ENCODE measurements at regions not wholly inside any gene's neighbourhood (a gene's known extent, or its start where the extent isn't known, plus 50 kb on each side); places are given as distances from the start of the nearest gene placed in this dataset.
A peak's percentile ranks its signal among the peaks of the same experiment; 100 is the strongest.

GRCh38 chr4:144579411-144580030, 66.4 kb upstream of the HHIP start:
- Histone ChIP-seq H3K27ac (no peak overlapping the region), H3K4me3 (no peak overlapping the region), H3K9ac (ENCODE audit: insufficient read length) (no peak overlapping the region), H3K9me3 (ENCODE audit: low read depth, low read length) (no peaks in the 10 kb centered on the region), H3K36me3 (ENCODE audit: insufficient read depth, low read length) (no peaks in the 10 kb centered on the region)
- DNase-seq (ENCODE audit: low read depth, low spot score): no peak
- TF ChIP-seq POLR2AphosphoS5 (IDR thresholded peaks at IDR 0.05; ENCODE audit: borderline replicate concordance, low read depth, low read length) (no peak), FOXP2 (optimal IDR thresholded peaks at IDR 0.05; ENCODE audit: control extremely low read depth, extremely low read length, insufficient read depth) (no peak), EZH2 (IDR thresholded peaks at IDR 0.05) (no peak)

GRCh38 chr4:144580430-144580829, 65.5 kb upstream of the HHIP start:
- DNase-seq (ENCODE audit: low read depth, low spot score): no peak
- no peak overlapping the region for H3K4me3 ChIP-seq
- TF ChIP-seq POLR2AphosphoS5 (IDR thresholded peaks at IDR 0.05; ENCODE audit: borderline replicate concordance, low read depth, low read length): no peak
- TF ChIP-seq EZH2 (IDR thresholded peaks at IDR 0.05): no peak
- no peak for TF ChIP-seq FOXP2 (optimal IDR thresholded peaks at IDR 0.05; ENCODE audit: control extremely low read depth, extremely low read length, insufficient read depth)
- no peak overlapping the region for H3K9ac ChIP-seq (ENCODE audit: insufficient read length)
- H3K27ac ChIP-seq: no peak overlapping the region
- H3K36me3 ChIP-seq (ENCODE audit: insufficient read depth, low read length): no peaks in the 10 kb centered on the region
- no peaks in the 10 kb centered on the region for H3K9me3 ChIP-seq (ENCODE audit: low read depth, low read length)

DNA sequence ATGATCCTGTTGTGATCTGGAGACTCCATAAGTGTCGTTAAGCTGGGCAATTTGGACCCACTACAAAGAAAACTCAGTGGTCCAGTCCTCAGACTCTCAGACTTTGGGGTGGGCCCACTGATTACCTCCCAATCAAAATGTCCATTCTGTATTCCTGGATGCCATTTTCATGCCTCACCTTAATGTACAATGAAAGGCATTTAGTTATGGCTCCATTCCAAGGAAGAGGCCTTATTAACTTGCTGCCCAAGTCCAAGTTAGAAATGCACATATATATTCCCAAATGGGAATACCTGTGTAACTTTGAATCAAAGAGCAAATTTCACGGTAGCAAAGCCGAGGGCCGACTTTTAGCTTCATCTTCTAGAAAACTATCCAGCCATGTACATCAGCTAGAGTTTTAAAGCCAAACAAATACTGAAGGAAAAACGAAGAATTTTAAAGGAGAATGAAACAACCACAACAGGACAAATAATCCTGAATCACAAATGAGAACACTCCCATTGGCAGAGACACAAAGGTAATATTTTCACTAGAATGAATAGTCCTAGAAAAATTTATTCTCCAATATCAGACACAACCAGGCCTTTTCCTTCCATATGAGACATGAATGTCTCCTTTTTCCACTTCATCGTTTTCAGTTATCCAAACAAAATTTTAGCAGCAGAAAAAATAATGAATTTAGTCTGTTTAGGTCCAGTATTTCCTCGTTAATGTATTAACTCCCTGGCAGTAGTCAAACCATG, 63.7 kb upstream of the HHIP start:
- Histone ChIP-seq H3K27ac (no peak overlapping the region), H3K9me3 (ENCODE audit: low read depth, low read length) (no peaks in the 10 kb centered on the region), H3K4me3 (no peak overlapping the region), H3K9ac (ENCODE audit: insufficient read length) (no peak overlapping the region), H3K36me3 (ENCODE audit: insufficient read depth, low read length) (no peaks in the 10 kb centered on the region)
- TF ChIP-seq EZH2 (IDR thresholded peaks at IDR 0.05): no peak
- no peak for TF ChIP-seq POLR2AphosphoS5 (IDR thresholded peaks at IDR 0.05; ENCODE audit: borderline replicate concordance, low read depth, low read length)
- TF ChIP-seq FOXP2 (optimal IDR thresholded peaks at IDR 0.05; ENCODE audit: control extremely low read depth, extremely low read length, insufficient read depth): no peak
- no peak for DNase-seq (ENCODE audit: low read depth, low spot score)

DNA sequence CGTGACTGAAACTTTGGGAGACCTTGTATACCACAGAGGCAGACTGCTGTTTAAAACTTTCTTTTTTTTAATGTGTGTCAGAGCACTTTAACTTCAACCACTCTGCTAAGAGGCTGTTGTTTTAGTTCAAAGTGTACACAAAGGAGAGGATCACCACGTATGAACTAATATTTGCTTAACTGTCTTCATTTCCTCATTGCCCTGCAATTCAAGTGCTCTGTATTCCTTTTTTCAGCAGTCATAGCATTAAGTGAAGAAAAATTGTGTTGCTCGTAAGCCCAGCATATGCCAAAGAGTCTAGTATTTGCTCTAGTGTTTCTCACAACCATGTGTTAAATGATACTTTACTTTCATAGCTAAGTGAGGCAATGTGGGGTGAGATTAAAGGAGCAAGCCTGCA, 63.0 kb upstream of the HHIP start:
- no peak overlapping the region for H3K4me3 ChIP-seq
- no peak overlapping the region for H3K27ac ChIP-seq
- H3K36me3 ChIP-seq (ENCODE audit: insufficient read depth, low read length): no peaks in the 10 kb centered on the region
- TF ChIP-seq POLR2AphosphoS5 (IDR thresholded peaks at IDR 0.05; ENCODE audit: borderline replicate concordance, low read depth, low read length): no peak
- H3K9me3 ChIP-seq (ENCODE audit: low read depth, low read length): no peaks in the 10 kb centered on the region
- DNase-seq (ENCODE audit: low read depth, low spot score): no peak
- no peak overlapping the region for H3K9ac ChIP-seq (ENCODE audit: insufficient read length)

DNA sequence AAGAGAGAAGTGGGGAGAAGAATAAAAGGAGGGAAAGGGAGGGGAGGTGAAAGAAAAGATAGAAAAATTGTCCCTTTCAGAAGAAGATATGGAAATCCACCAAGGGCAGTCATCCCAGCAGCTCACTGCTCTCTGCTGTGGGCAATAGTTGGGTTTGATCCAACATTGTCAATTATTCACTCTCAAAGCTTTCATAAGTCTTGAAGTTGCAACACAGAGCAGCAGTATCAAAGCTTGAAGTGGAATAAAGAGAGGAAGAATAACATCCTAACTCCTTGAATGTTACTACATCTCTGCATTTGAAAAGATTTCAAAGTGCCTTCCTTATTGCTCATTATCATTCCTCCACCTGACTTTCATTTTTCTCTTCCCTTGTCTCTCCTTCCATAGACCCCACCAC, 62.3 kb upstream of the HHIP start:
- no peak overlapping the region for H3K27ac ChIP-seq
- no peaks in the 10 kb centered on the region for H3K36me3 ChIP-seq (ENCODE audit: insufficient read depth, low read length)
- no peak overlapping the region for H3K9ac ChIP-seq (ENCODE audit: insufficient read length)
- TF ChIP-seq FOXP2 (optimal IDR thresholded peaks at IDR 0.05; ENCODE audit: control extremely low read depth, extremely low read length, insufficient read depth): no peak
- no peak for TF ChIP-seq POLR2AphosphoS5 (IDR thresholded peaks at IDR 0.05; ENCODE audit: borderline replicate concordance, low read depth, low read length)
- TF ChIP-seq EZH2 (IDR thresholded peaks at IDR 0.05): no peak
- H3K4me3 ChIP-seq: no peak overlapping the region
- DNase-seq (ENCODE audit: low read depth, low spot score): no peak
- no peaks in the 10 kb centered on the region for H3K9me3 ChIP-seq (ENCODE audit: low read depth, low read length)

DNA sequence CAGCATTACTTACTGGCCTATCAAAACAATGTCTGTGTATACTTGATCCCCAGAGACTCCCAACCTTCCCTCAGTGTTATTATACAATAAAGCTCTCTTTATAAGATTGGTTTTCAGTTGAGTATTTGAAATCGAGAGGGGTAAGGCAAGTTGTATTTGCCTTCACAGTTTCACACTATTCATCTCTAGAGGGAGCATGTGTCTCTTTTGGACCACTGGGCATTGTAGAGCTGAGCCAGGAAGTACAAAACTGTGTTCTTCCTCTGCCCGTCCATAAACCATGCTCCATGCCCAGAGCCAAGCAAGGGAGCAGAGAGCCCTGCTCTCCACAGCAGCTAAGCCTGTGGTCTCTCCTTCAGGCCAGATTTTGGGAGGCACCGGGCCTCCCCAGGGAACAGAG, 61.5 kb upstream of the HHIP start:
- no peak for TF ChIP-seq FOXP2 (optimal IDR thresholded peaks at IDR 0.05; ENCODE audit: control extremely low read depth, extremely low read length, insufficient read depth)
- H3K27ac ChIP-seq: no peak overlapping the region
- no peak for DNase-seq (ENCODE audit: low read depth, low spot score)
- no peak overlapping the region for H3K9ac ChIP-seq (ENCODE audit: insufficient read length)
- H3K36me3 ChIP-seq (ENCODE audit: insufficient read depth, low read length): no peaks in the 10 kb centered on the region
- H3K4me3 ChIP-seq: no peak overlapping the region
- H3K9me3 ChIP-seq (ENCODE audit: low read depth, low read length): no peaks in the 10 kb centered on the region

DNA sequence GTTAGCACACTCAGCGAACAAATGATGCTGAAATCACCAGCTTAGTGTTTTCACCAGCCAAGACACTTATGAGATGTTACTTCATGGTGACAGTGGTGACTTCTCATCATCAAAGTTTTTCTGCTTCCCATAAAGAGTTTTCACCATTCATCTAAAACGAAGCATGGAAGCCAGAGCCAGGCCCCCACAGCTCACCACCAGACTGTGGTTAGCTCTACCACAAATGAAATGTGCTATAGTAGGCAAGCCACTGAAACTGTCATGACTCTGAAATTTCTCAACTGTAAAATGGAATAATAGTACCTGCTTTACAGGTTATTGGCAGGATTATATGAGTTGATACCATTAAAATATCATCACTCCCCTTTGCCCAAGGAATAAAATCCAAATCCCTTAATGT, 56.4 kb upstream of the HHIP start:
- Histone ChIP-seq H3K9ac (ENCODE audit: insufficient read length) (no peak overlapping the region), H3K9me3 (ENCODE audit: low read depth, low read length) (no peaks in the 10 kb centered on the region), H3K36me3 (ENCODE audit: insufficient read depth, low read length) (no peaks in the 10 kb centered on the region), H3K27ac (no peak overlapping the region), H3K4me3 (no peak overlapping the region)
- no peak for DNase-seq (ENCODE audit: low read depth, low spot score)
- no peak for TF ChIP-seq EZH2 (IDR thresholded peaks at IDR 0.05)
- TF ChIP-seq FOXP2 (optimal IDR thresholded peaks at IDR 0.05; ENCODE audit: control extremely low read depth, extremely low read length, insufficient read depth): no peak
- no peak for TF ChIP-seq POLR2AphosphoS5 (IDR thresholded peaks at IDR 0.05; ENCODE audit: borderline replicate concordance, low read depth, low read length)

DNA sequence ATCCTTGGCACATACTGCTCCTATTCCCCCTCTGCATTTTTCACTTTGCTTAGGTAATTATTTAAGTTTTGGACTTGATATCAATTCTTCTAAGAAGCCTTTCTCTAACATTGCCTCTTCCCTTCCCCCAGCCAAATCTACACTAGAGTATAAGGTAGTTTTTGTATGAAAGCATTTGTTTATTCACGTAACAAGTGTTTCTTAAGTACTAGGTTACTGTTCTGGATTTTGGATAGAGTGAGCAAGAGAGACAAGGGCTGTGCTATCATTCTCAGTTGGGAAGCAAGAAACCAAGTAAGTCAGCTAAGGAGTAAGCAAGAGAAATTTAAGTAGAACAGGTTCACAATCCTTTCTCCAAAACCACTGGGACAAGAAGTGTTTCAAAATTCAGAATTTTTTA, 55.9 kb upstream of the HHIP start:
- H3K36me3 ChIP-seq (ENCODE audit: insufficient read depth, low read length): no peaks in the 10 kb centered on the region
- TF ChIP-seq EZH2 (IDR thresholded peaks at IDR 0.05): no peak
- no peak for TF ChIP-seq FOXP2 (optimal IDR thresholded peaks at IDR 0.05; ENCODE audit: control extremely low read depth, extremely low read length, insufficient read depth)
- TF ChIP-seq POLR2AphosphoS5 (IDR thresholded peaks at IDR 0.05; ENCODE audit: borderline replicate concordance, low read depth, low read length): no peak
- no peak overlapping the region for H3K27ac ChIP-seq
- H3K4me3 ChIP-seq: no peak overlapping the region
- no peaks in the 10 kb centered on the region for H3K9me3 ChIP-seq (ENCODE audit: low read depth, low read length)
- no peak overlapping the region for H3K9ac ChIP-seq (ENCODE audit: insufficient read length)
- no peak for DNase-seq (ENCODE audit: low read depth, low spot score)

DNA sequence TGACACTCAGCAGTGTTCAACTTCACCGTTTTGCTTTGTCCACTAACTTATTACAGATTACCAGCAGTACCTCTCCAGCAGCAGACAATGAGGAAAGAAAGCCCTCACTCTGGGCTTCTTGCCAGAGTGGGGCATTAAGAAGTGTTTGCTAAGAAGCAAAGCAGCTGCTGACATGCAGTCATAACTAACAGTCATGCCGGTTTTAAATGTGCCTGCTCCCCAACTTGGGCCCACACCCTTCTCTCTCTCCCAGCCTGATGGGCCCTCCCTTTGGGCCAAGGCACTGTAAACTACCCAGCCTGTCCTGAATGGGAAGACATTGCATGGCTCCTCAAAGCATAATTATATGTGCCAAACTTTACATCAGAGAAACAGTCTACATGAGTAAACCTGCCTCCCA, 54.6 kb upstream of the HHIP start:
- TF ChIP-seq POLR2AphosphoS5 (IDR thresholded peaks at IDR 0.05; ENCODE audit: borderline replicate concordance, low read depth, low read length) (no peak), EZH2 (IDR thresholded peaks at IDR 0.05) (no peak), FOXP2 (optimal IDR thresholded peaks at IDR 0.05; ENCODE audit: control extremely low read depth, extremely low read length, insufficient read depth) (no peak)
- Histone ChIP-seq H3K9me3 (ENCODE audit: low read depth, low read length) (no peaks in the 10 kb centered on the region), H3K4me3 (no peak overlapping the region), H3K27ac (no peak overlapping the region), H3K36me3 (ENCODE audit: insufficient read depth, low read length) (no peaks in the 10 kb centered on the region), H3K9ac (ENCODE audit: insufficient read length) (no peak overlapping the region)
- peak; percentile 3 for DNase-seq (ENCODE audit: low read depth, low spot score)
